Epithelial cell of proximal tubule (primary cell): ENCODE measurements at regions not wholly inside any gene's neighbourhood (a gene's known extent, or its start where the extent isn't known, plus 50 kb on each side); places are given as distances from the start of the nearest gene placed in this dataset.

Experiments used
- DNase-seq: peaks from one replicate; pipeline ENCODE4 v3.0.0-alpha.2; 2011; ENCODE audit warnings: low read depth
- H3K4me3 ChIP-seq: 2 replicates; pipeline ENCODE4 v1.5.1; 2011; ENCODE audit warnings: low read depth, mild to moderate bottlenecking, low read length
- CTCF ChIP-seq: conservative IDR thresholded peaks from 2 replicates; pipeline ENCODE4 v1.5.1; 2012; ENCODE audit warnings: low read depth, mild to moderate bottlenecking, low read length

- no peak for TF ChIP-seq CTCF
- no peak for DNase-seq
- H3K4me3 ChIP-seq: no peak overlapping the region
Observed at GRCh38 chr22:49045276-49045675, 782.4 kb downstream of the BRD1 start.

DNA sequence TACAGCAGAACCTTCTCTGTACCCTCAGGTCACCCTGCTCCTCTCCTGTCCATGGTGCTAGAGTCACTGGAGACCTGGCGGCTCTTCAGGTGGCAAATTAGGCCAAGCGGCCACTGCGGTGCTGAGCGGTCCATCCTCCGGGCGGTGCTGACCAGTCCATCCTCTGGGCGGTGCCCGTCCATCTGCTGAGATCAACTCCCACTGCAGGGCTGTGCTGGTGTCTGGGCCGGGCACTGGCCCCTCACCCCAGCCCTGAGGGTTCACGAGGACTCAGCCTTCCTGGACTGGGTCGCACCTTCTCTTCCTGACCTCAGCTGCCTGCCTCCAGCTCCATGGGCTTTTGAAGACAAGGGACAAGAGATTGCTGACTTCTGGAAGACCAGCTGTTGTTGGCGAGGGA, 782.9 kb downstream of the BRD1 start:
- TF ChIP-seq CTCF: no peak
- DNase-seq: no peak
- no peak overlapping the region for H3K4me3 ChIP-seq

DNA sequence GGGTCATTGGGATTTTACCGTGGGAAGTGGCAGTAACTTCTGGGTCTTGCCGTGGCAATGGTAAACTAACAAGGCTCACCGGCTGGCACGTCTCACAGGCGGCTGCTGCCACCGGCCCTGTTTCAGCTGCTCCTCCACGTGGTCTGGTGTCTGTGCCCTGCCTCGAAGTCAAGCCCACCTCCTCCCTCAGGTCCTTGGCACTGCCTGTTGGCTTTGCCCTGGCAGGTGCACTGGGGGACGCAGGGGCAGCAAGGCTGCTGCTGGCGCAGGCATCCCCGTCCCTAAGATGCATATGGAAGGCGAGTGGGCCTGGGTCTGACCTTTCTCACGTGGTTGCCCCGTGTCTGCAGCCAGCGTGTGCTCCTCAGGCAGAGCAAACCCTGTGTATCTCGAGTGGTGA, 783.6 kb downstream of the BRD1 start:
- H3K4me3 ChIP-seq: no peak overlapping the region
- no peak for DNase-seq
- TF ChIP-seq CTCF: no peak

DNA sequence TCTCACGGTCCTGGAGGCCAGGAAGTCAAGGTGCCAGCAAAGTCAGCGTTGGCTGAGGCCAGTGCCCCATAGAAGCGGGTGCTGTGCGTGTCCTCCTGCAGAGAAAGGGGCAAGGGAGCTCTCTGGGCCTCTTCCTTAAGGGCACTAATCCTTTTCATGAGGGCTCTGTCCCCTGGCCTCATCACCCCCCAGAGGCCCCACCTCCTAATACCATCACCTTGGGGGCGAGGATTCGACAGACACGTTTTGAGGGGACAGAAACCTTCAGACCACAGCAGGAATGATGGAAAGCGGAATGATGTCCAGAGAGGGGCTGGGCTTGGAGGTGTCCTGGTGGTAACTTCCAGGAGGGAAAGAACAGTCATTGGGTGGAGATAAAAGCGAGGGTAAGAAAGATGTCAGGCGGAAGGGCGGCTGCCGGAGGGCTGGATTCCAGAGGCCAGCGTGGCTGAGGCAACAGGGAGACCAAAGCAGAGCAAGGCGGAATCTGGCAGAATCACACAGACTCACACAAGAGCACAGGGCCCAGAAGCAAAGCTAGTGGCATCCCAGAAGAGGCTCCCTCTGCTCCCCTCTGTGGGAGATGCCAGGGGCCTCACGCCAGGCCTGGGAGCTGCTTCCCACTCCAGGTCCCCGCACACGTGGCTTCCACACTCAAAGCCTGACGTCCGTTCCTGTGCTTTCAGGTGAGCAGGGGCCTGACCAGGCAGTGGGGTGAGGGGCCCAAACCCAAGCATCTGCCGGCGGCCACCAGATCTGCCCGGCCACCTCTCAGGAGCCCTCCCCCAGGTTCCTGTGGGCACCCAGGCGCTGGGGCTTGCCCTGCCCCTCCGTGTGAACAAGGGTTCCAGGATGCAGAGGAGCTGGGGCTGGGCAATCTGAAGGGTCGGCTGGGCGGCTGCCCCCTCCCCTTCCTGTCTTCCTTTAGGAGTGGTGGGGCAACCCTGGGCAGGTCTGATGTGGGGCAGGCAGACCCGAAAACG, 784.5 kb downstream of the BRD1 start:
- no peak for DNase-seq
- no peak for TF ChIP-seq CTCF
- no peak overlapping the region for H3K4me3 ChIP-seq

- no peak overlapping the region for H3K4me3 ChIP-seq
- TF ChIP-seq CTCF: no peak
- DNase-seq: no peak
Observed at GRCh38 chr22:49042066-49042465, 785.6 kb downstream of the BRD1 start.

DNA sequence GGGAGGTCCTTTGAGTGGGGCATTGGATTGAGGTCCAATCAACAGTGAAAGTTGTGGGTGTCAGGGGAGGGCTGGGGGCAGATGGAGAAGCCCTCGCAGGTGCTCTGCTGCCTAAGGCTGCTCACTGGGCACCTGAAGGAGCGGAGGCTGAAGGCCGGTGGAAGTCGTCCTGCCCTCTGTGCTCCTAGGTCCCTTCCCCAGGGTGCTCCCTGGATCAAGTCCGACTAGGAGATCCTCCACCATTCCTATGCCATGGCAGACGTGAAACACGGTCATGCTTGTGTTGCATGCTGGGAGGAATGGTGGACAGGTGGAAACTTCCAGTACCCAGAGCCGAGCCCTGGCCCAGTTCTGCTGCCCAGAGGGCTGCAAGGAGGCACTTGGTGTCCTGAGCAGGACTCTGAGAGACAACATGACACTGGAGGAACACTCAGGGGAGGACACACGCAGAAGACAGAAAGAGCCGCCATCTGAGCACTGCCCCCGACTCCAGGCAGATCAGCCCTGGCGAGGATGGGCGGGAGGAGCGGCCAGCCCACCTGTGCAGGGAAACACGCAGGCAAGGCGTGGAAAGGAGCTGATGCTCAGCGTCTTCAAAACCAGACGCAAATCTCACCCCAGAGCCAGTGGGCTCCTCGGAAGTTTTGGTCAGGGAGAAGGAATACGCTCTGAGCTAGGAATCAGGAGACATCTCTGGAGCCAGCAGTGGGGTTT, 786.8 kb downstream of the BRD1 start:
- no peak for DNase-seq
- TF ChIP-seq CTCF: no peak
- H3K4me3 ChIP-seq: no peak overlapping the region
